A673 (cell line): ENCODE measurements at regions not wholly inside any gene's neighbourhood (a gene's known extent, or its start where the extent isn't known, plus 50 kb on each side); places are given as distances from the start of the nearest gene placed in this dataset.

Experiments
- BruUV-seq: library from RNA; stranded (reverse); fragments of 400-500 nt; replicated peaks from 2 replicates; lab custom pipeline; 2021; lab: Mats Ljungman, UMichigan
- CTCF ChIA-PET: fragments of 300-600 bp; sonication (Branson Sonifier 250); formaldehyde crosslinking; loops from one replicate; lab custom pipeline; 2022; ENCODE audit warnings: antibody characterized with exemption; lab: Charles Lee
- POLR2A ChIA-PET: fragments of 300-600 bp; sonication (Branson Sonifier 250); formaldehyde crosslinking; loops from one replicate; lab custom pipeline; 2022; ENCODE audit warnings: antibody characterized with exemption; ENCODE audit not compliant: low non-redundant PET; lab: Charles Lee
- DNase-seq: peaks from one replicate; pipeline ENCODE4 v3.0.0-alpha.2; 2015; ENCODE audit warnings: low spot score
- H3K27ac ChIP-seq: fragments of 200-600 bp; sonication (generic); 2 replicates; pipeline ENCODE4 v1.5.1; 2016; ENCODE audit warnings: mixed run types, low read depth, mild to moderate bottlenecking, mixed read lengths, antibody characterized with exemption, low read length; ENCODE audit not compliant: poor library complexity, severe bottlenecking
- H3K27me3 ChIP-seq: fragments of 200-600 bp; sonication (generic); replicated peaks from 2 replicates; pipeline ENCODE4 v1.6.1; 2017; ENCODE audit warnings: mixed run types, low read depth, mild to moderate bottlenecking, mixed read lengths, antibody characterized with exemption, low read length; ENCODE audit not compliant: insufficient read depth, poor library complexity
- H3K36me3 ChIP-seq: fragments of 200-600 bp; sonication (generic); 2 replicates; pipeline ENCODE4 v1.6.1; 2016; ENCODE audit warnings: mixed run types, mild to moderate bottlenecking, mixed read lengths, antibody characterized with exemption, low read length; ENCODE audit not compliant: insufficient read depth, poor library complexity, severe bottlenecking
- H3K4me1 ChIP-seq: fragments of 200-600 bp; sonication (generic); 2 replicates; pipeline ENCODE4 v1.6.1; 2017; ENCODE audit warnings: mixed run types, mild to moderate bottlenecking, mixed read lengths, antibody characterized with exemption, low read length; ENCODE audit not compliant: insufficient read depth, poor library complexity, severe bottlenecking
- H3K4me3 ChIP-seq: fragments of 200-600 bp; sonication (generic); 2 replicates; pipeline ENCODE4 v1.5.1; 2016; ENCODE audit warnings: low read depth, mixed run types, mild to moderate bottlenecking, mixed read lengths, low read length; ENCODE audit not compliant: poor library complexity, severe bottlenecking
- H3K9me3 ChIP-seq: fragments of 200-600 bp; sonication (generic); 2 replicates; pipeline ENCODE4 v1.6.1; 2016; ENCODE audit warnings: mixed run types, low read depth, mild to moderate bottlenecking, mixed read lengths, antibody characterized with exemption, low read length; ENCODE audit not compliant: poor library complexity, severe bottlenecking
- EZH2 ChIP-seq: fragments of 200-600 bp; sonication (generic); IDR thresholded peaks from 2 replicates; pipeline ENCODE4 v1.6.1; 2017; ENCODE audit warnings: borderline replicate concordance, low read depth, mild to moderate bottlenecking, mixed read lengths, antibody characterized with exemption, low read length; ENCODE audit not compliant: poor library complexity, severe bottlenecking
- intact Hi-C: fragments of 100-400 bp; cut with micrococcal nuclease; formaldehyde crosslinking; loops from one replicate; pipeline ENCODE4 v1.10.0; 2022; ENCODE audit not compliant: unreplicated experiment
- TF ChIP-seq, protein P1 (sequence below): fragments of 300-800, 200-600 bp; sonication (generic); conservative IDR thresholded peaks from 2 replicates; pipeline ENCODE4 v1.5.1; 2017; ENCODE audit warnings: low read depth, mild to moderate bottlenecking, antibody characterized with exemption, low read length, moderate library complexity, mixed read lengths

DNA sequence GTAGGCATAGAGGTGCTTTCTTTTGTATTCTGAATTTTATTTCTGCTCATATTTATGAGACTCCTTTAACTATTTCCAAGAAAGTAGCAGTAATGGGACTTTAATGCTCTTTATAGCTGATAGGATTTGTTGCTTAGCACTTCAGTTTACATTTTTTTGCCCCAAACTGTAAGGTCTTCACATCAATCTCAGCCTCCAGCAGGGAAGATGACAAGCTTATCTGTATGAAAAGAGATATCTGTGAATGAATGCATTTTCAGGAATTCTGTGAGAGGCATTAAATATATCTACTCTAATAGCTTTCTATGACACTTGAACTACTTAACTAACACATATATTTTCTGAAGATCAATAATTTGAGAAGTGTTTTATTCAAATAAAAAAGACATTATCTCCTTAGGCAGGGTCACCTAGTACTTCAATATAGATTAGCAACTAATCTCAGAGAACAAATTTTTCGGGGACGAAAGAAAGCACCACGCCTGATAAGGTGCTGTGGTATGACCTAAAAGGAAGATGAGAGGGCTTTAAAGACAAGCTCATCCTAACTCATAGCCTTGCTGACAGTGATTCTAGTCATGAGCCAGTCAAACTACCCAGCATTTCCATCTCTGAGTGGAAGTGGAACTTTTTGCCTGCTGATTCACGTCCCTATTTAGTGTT is 766.1 kb upstream of the CNTNAP5 start:
- H3K4me1 ChIP-seq, result no peaks in the 10 kb centered on the region
- POLR2A ChIA-PET, result interaction anchor here (0.6 kb wide), 1 partner anchor 346 kb away, joined by 7 read pairs; no protein-coding TSS in a partner anchor
- no peak for DNase-seq
- no peaks in the 10 kb centered on the region for H3K27me3 ChIP-seq
- no peak overlapping the region for H3K4me3 ChIP-seq
- no peak for TF ChIP-seq EZH2
- TF ChIP-seq, protein P1, sequence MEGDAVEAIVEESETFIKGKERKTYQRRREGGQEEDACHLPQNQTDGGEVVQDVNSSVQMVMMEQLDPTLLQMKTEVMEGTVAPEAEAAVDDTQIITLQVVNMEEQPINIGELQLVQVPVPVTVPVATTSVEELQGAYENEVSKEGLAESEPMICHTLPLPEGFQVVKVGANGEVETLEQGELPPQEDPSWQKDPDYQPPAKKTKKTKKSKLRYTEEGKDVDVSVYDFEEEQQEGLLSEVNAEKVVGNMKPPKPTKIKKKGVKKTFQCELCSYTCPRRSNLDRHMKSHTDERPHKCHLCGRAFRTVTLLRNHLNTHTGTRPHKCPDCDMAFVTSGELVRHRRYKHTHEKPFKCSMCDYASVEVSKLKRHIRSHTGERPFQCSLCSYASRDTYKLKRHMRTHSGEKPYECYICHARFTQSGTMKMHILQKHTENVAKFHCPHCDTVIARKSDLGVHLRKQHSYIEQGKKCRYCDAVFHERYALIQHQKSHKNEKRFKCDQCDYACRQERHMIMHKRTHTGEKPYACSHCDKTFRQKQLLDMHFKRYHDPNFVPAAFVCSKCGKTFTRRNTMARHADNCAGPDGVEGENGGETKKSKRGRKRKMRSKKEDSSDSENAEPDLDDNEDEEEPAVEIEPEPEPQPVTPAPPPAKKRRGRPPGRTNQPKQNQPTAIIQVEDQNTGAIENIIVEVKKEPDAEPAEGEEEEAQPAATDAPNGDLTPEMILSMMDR, result no peak
- intact Hi-C loops, result no loop called here
- H3K9me3 ChIP-seq, result no peaks in the 10 kb centered on the region
- no TSS peak for BruUV-seq
- no peaks in the 10 kb centered on the region for H3K36me3 ChIP-seq
- H3K27ac ChIP-seq, result no peak overlapping the region
- CTCF ChIA-PET, result no interaction called here

DNA sequence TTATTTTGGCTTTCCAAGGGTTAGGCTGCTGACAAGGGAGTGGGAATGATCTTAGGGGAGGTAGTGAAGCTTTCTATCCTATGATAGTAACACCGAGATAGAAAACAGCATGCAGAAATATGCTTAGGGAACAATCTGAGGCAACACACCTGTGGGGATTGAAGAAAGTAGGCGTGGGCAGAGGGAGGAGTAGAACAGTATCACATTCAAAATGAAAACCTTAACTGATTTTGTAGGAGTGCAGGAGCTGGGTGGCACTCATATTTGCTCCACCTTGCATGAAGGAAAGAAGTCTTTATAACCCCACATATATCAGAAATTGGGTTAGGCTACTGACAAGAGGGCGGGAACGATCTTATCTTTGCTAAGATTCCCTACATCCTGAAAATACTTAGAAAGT is 762.2 kb upstream of the CNTNAP5 start:
- ChIA-PET POLR2A (no interaction called here), CTCF (no interaction called here)
- BruUV-seq, result no TSS peak
- Histone ChIP-seq H3K36me3 (no peaks in the 10 kb centered on the region), H3K4me3 (no peak overlapping the region), H3K9me3 (no peaks in the 10 kb centered on the region), H3K27ac (no peak overlapping the region), H3K27me3 (no peaks in the 10 kb centered on the region), H3K4me1 (no peaks in the 10 kb centered on the region)
- DNase-seq, result no peak
- TF ChIP-seq, protein P1, result no peak
- TF ChIP-seq EZH2, result no peak
- intact Hi-C loops, result no loop called here

DNA sequence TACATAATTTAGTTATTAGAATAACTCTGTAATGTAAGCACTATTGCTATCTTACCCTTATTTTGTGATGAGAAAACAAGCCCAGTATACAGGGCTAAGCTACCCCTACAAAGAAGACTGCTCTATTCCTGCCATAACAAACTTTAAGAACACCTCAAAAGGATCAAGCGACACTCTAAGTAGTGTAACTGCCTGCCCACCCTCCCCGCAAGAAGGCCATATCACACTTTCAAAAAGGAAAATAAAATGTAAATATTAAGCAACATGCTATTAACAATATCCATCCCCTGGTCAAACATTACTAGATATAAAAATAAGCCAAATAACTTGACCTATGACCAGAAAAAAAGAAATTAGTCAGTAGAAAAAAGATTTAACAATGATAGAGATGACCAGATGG is 741.7 kb upstream of the CNTNAP5 start:
- CTCF ChIA-PET, result no interaction called here
- TF ChIP-seq EZH2, result no peak
- TF ChIP-seq, protein P1, result no peak
- Histone ChIP-seq H3K4me3 (no peak overlapping the region), H3K9me3 (peaks cover 6% of the 10 kb centered on the region), H3K27ac (no peak overlapping the region), H3K27me3 (no peaks in the 10 kb centered on the region), H3K36me3 (no peaks in the 10 kb centered on the region), H3K4me1 (no peaks in the 10 kb centered on the region)
- intact Hi-C loops, result no loop called here
- no TSS peak for BruUV-seq
- no peak for DNase-seq
- POLR2A ChIA-PET, result no interaction called here
